Amniotic stem cell (primary cell): ENCODE measurements at regions not wholly inside any gene's neighbourhood (a gene's known extent, or its start where the extent isn't known, plus 50 kb on each side); places are given as distances from the start of the nearest gene placed in this dataset.

Source experiments
- DNase-seq: peaks from one replicate; lab custom pipeline; 2025; lab: John Stamatoyannopoulos, UW

DNA sequence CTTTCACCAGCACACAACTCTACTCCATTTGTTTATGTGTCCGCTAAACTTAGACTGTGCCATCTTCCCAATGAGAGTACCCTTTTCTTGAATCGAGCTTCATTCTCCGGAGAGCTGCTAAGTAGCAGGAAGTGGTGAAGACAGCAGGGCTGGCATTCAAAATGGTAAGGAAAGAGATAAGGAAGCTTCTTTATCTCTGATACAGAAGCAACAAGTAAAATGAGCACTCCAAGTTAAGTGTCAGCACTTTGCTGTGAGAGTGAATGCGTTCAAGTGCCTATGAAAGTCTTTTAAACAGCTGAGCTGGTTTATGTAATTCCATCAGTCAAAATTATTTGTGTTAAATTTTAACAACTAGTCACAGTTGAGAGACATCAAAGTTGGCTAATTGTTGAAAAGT, 386.8 kb upstream of the PTPRD start:
- no peak for DNase-seq

GRCh38 chr9:11001546-11001945, 388.7 kb upstream of the PTPRD start:
- no peak for DNase-seq

- DNase-seq = no peak
Measured at GRCh38 chr9:11002705-11003104, 389.9 kb upstream of the PTPRD start.

- DNase-seq = no peak
Measured at GRCh38 chr9:11003836-11004235, 391.0 kb upstream of the PTPRD start.

- no peak for DNase-seq
Measured at GRCh38 chr9:11011696-11012095, 398.9 kb upstream of the PTPRD start.

GRCh38 chr9:11016081-11016480, 403.3 kb upstream of the PTPRD start:
- DNase-seq = no peak

- DNase-seq = no peak
Measured at GRCh38 chr9:11023201-11023600, 410.4 kb upstream of the PTPRD start.

- DNase-seq = no peak
Measured at GRCh38 chr9:11025775-11026174, 413.0 kb upstream of the PTPRD start.

DNA sequence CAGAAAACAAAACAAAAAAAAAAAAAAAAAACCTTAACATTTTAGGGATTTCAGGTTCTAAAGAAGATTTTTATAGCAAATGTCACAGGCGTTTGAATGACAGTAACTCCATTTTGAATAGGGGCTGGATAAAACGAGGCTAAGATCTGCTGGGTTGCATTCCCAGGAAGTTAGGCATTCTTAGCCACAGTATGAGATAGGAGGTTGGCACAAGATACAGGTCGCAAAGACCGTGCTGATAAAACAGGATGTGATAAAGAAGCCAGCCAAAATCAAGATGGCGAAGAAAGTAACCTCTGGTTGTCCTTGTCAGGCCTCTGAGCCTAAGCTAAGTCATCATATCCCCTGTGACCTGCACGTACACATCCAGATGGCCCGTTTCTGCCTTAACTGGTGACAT, 425.6 kb upstream of the PTPRD start:
- DNase-seq = no peak

DNA sequence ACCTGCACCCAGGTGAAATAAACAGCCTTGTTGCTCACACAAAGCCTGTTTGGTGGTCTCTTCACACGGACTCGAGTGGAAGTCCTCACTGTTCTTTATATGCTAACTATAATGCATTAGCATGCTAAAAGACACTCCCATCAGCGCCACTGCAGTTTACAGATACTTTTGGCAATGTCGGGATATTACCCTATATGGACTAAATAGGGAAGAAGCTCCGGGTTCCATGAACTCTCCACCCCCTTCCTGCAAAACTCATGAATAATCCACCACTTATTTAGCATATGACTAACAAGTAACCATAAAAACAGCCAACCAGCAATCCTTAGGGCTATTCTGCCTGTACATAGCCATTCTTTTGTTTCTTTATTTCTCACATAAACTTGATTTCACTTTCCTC, 426.2 kb upstream of the PTPRD start:
- no peak for DNase-seq

GRCh38 chr9:11045589-11045988, 432.8 kb upstream of the PTPRD start:
- DNase-seq = no peak

GRCh38 chr9:11063263-11063662, 450.5 kb upstream of the PTPRD start:
- no peak for DNase-seq

DNA sequence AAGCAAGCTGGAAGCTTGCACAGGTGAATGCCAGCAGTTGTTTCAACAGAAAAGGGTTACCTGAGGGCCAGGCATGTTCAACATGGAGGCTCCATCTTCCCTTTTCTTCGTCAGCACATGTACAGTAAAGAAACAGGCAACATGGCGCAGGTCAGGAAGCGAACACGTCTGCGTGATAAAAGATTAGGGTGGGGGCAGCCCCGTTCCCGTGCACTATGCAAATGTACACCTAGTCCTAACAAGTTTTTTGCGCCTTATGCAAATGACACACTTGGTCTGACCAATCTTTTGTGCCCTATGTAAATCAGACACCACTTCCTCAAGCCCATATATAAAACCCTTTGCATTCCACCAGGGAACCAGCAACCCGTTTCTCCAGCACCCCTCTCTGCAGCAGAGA, 452.1 kb upstream of the PTPRD start:
- DNase-seq = no peak

DNA sequence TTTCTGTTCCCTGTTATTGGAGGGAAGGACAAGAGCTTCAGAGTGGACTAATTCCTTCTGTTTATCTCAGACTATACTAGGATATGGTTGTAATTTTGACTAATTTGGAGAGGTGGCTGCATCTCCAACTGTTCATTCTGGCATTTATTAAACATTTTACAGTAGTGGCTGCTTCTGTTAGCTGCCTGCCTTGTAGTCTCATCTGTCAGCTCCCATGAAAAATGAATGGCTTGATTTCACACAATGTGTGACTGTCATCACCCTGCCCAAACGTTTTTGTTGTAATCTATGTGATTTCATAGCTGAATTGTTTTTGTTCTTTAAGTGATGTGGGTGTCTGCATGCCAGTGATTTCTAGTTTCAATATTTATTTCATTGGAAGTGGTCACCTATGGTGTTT, 459.4 kb upstream of the PTPRD start:
- no peak for DNase-seq

- DNase-seq = no peak
Measured at GRCh38 chr9:11086561-11086960, 473.8 kb upstream of the PTPRD start.

DNA sequence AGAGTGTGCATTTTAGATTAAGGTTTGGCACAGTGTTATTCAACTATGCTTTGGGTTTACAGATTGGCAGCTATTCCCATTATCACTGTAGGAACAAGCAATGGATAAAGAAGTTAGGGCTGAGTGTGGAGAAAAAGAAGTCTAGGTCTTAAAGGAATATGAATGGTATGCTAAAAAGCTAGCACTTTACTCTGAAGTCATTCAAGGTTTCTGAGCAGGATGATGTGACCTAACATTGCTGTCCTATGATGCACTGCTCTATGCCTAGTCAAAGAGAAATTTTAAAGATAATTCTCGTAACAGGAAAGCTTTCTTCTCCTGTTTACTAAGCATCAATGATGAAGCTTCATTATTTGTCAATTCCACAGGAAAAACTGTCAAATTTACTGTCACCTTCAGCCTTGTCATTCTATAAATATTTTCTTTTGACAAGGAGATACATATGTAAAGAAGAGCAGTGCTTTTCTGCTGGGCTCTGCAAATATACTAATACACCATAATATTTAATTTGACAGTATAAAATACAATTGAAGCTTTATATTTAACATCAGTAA, 476.1 kb upstream of the PTPRD start:
- DNase-seq = no peak

DNA sequence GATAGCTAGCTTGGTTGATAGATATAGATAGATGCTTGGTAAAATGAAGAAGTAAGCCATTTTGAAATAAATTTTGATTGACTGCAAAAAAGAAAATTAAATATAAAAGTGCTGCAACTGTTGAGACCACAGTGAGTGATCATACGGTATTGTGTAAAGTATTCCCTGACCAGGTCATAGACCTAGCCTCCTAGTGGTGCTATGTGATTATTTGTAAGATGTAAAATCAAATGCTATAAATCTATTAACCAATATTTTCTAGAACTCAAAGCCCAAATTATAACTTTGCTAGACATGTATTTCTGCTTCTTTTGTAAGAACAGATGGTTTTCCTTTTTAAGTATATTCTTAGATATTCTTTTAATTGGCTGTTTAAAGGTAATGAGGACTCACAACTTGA, 480.2 kb upstream of the PTPRD start:
- no peak for DNase-seq

- DNase-seq = no peak
Measured at GRCh38 chr9:11097020-11097419, 484.2 kb upstream of the PTPRD start.

GRCh38 chr9:11103525-11103924, 490.7 kb upstream of the PTPRD start:
- DNase-seq = no peak

DNA sequence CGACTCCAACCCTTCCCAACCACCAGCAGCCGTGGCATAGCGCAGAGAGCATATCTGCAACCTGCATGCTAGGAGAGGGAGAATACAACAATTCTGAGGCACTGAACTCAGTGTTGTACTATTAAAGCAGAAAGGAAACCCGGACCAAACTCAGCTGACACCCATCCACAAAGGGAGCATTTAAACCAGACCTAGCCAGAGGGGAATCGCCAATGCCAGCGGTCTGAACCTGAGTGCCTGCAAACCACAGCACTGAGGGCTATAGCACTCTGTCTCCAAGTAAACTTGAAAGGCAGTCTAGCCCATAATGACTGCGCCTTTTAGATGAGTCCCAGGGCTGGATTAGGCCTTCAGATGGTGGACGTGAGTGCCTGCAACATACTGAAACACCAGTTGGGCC, 494.4 kb upstream of the PTPRD start:
- DNase-seq = no peak

DNA sequence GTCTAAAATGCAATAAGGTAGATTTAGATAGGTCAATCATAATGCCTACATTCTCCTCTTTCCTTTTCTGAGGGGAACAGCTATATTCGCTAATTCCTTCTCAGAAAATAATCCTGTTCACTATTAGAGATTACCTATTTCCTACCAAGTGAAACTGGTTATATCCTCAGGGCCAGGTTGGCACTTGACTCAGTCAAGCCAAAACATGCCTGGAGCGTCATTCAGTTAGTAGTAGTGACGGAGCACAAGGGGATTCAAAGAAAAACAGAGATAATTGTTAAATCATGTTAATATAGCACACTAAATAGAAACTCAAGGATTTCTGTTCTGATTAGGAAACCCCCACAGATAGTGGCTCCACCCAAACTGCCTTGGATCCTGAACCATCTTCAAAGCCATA, 515.4 kb upstream of the PTPRD start:
- DNase-seq = no peak

GRCh38 chr9:11135851-11136250, 523.0 kb upstream of the PTPRD start:
- DNase-seq = no peak

DNA sequence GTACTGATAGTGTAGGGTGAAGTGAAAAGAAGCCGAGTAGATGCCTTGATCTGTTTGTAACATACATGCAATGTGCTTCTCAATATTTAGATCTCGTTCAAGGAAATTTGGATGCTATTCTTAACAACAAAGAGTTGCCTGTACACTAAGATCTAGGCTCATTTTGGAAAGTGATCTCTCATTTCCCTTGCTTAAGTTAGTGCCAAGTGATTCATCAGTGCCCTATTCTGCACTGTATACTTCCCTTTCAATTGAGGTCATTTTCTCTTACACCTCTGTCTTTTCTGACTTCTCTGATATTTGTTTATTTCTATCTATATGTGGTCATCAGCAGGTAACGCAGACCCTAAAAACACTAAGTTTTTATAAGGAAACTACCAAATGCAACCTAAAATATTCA, 528.6 kb upstream of the PTPRD start:
- DNase-seq = no peak

- no peak for DNase-seq
Measured at GRCh38 chr9:11142965-11143738, 530.4 kb upstream of the PTPRD start.
